ENCODE measurements at regions not wholly inside any gene's neighbourhood (a gene's known extent, or its start where the extent isn't known, plus 50 kb on each side); places are given as distances from the start of the nearest gene placed in this dataset.

- TF ChIP-seq POLR2AphosphoS5 (IDR thresholded peaks at IDR 0.05; ENCODE audit: low read depth) (no peak), EZH2phosphoT487 (IDR thresholded peaks at IDR 0.05; ENCODE audit: unreplicated experiment) (no peak), ETS1 (IDR thresholded peaks at IDR 0.05) (no peak), CREB1 (CRISPR knock-in tag; IDR thresholded peaks at IDR 0.05; ENCODE audit: low read depth) (no peak), ZNF331 (CRISPR knock-in tag; IDR thresholded peaks at IDR 0.05; ENCODE audit: low read depth) (no peak), REST (IDR thresholded peaks at IDR 0.05; ENCODE audit: unreplicated experiment) (no peak), JUNB (IDR thresholded peaks at IDR 0.05; ENCODE audit: unreplicated experiment) (no peak)
- TF ChIP-seq, protein P1, sequence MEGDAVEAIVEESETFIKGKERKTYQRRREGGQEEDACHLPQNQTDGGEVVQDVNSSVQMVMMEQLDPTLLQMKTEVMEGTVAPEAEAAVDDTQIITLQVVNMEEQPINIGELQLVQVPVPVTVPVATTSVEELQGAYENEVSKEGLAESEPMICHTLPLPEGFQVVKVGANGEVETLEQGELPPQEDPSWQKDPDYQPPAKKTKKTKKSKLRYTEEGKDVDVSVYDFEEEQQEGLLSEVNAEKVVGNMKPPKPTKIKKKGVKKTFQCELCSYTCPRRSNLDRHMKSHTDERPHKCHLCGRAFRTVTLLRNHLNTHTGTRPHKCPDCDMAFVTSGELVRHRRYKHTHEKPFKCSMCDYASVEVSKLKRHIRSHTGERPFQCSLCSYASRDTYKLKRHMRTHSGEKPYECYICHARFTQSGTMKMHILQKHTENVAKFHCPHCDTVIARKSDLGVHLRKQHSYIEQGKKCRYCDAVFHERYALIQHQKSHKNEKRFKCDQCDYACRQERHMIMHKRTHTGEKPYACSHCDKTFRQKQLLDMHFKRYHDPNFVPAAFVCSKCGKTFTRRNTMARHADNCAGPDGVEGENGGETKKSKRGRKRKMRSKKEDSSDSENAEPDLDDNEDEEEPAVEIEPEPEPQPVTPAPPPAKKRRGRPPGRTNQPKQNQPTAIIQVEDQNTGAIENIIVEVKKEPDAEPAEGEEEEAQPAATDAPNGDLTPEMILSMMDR (conservative IDR thresholded peaks at IDR 0.05; ENCODE audit: low read depth in 2 of 2) = no peak
Observed at GRCh38 chr1:22291057-22291456, 148.2 kb upstream of the WNT4 start.
